Right atrium auricular region (tissue), 2 donors: ENCODE measurements at regions not wholly inside any gene's neighbourhood (a gene's known extent, or its start where the extent isn't known, plus 50 kb on each side); places are given as distances from the start of the nearest gene placed in this dataset.

Source experiments
- DNase-seq: peaks from one replicate; pipeline ENCODE4 v3.0.0-alpha.2; 2019; ENCODE audit warnings: low spot score
- H3K27ac ChIP-seq, 2 donors: fragments of 200-600 bp; sonication (generic); 1 replicate in 1 of 2; 2 replicates in 1 of 2; pipeline ENCODE4 v1.5.1; 2016 to 2019
- H3K27me3 ChIP-seq, 2 donors: fragments of 200-600 bp; sonication (generic); one replicate each; pipeline versions ENCODE4 v1.5.1 to v1.6.0; 2017 to 2019
- H3K36me3 ChIP-seq: fragments of 200-600 bp; sonication (generic); one replicate; pipeline ENCODE4 v1.5.1; 2016
- H3K4me1 ChIP-seq, 2 donors: fragments of 200-600 bp; sonication (generic); one replicate each; pipeline versions ENCODE4 v1.5.1 to v1.6.0; 2017 to 2019
- H3K4me3 ChIP-seq, 2 donors: fragments of 200-600 bp; sonication (generic); 1 replicate in 1 of 2; 2 replicates in 1 of 2; pipeline ENCODE4 v1.5.1; 2017 to 2019; ENCODE audit warnings: mild to moderate bottlenecking in 1 of 2, moderate library complexity in 1 of 2
- H3K9me3 ChIP-seq, 2 donors: fragments of 200-600 bp; sonication (generic); one replicate each; pipeline ENCODE4 v1.5.1; 2019
- TF ChIP-seq, protein P1 (sequence below), 2 donors: fragments of 200-600 bp; sonication (generic); IDR thresholded peaks; one replicate each; pipeline ENCODE4 v1.5.1; 2019; ENCODE audit warnings: antibody characterized with exemption in 2 of 2

DNA sequence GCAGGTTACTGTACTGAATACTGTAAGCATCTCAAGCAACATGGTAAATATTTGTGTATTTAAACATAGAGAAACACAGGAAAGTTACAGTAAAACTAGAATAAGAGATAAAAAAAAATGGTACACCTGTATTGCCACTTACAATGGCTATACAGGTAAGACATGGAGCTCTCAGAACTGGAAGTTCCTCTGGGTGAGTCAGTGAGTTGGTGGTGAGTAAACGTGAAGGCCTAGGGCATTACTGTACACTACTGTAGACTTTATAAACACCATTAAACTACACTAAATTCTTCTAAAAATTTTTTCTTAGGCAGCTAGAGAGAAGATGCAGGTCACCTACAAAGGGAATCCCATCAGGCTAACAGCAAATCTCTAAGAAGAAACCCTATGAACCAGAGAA is 872.9 kb downstream of the TAF11L14 start:
- no peak for DNase-seq

DNA sequence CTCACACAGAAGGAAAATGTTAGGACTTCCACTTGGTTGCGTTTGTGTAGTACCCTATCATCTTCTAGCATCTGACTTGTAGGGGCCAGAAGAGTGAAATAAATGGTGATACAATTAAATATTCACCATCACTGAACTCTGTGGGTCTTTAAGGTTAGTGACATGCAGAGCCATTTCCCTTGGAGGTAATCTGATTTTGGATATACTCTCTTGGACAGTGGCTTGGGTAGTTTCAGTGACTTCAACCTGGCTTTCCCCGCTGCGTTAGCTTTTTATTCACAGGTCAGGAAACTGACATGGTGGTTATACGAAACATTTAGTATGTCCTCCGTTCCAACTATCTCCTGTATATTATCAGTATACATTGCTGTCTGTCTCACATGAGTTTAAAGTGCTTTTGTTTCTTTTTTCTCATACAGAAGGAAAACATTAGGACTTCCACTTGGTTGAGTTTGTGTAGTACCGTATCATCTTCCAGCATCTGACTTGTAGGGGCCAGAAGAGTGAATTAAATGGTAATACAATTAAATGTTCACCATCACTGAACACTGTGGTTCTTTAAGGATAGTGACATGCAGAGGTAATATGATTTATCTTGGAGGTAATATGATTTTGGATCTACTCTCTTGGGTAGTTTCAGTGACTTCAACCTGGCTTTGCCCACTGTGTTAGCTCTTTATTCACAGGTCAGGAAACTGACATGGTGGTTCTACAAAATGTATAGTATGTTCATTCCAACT is 883.6 kb downstream of the TAF11L14 start:
- TF ChIP-seq, protein P1, sequence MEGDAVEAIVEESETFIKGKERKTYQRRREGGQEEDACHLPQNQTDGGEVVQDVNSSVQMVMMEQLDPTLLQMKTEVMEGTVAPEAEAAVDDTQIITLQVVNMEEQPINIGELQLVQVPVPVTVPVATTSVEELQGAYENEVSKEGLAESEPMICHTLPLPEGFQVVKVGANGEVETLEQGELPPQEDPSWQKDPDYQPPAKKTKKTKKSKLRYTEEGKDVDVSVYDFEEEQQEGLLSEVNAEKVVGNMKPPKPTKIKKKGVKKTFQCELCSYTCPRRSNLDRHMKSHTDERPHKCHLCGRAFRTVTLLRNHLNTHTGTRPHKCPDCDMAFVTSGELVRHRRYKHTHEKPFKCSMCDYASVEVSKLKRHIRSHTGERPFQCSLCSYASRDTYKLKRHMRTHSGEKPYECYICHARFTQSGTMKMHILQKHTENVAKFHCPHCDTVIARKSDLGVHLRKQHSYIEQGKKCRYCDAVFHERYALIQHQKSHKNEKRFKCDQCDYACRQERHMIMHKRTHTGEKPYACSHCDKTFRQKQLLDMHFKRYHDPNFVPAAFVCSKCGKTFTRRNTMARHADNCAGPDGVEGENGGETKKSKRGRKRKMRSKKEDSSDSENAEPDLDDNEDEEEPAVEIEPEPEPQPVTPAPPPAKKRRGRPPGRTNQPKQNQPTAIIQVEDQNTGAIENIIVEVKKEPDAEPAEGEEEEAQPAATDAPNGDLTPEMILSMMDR (IDR thresholded peaks at IDR 0.05), result no peak
- Histone ChIP-seq H3K27me3 (no peaks in the 10 kb centered on the region), H3K27ac (no peak overlapping the region)

More for the DNA sequence above, 872.9 kb downstream of the TAF11L14 start:
- Histone ChIP-seq H3K36me3 (no peaks in the 10 kb centered on the region), H3K9me3 (no peaks in the 10 kb centered on the region), H3K4me3 (no peak overlapping the region), H3K27me3 (no peaks in the 10 kb centered on the region), H3K27ac (no peak overlapping the region), H3K4me1 (no peaks in the 10 kb centered on the region)
- TF ChIP-seq, protein P1 (IDR thresholded peaks at IDR 0.05), result no peak

DNA sequence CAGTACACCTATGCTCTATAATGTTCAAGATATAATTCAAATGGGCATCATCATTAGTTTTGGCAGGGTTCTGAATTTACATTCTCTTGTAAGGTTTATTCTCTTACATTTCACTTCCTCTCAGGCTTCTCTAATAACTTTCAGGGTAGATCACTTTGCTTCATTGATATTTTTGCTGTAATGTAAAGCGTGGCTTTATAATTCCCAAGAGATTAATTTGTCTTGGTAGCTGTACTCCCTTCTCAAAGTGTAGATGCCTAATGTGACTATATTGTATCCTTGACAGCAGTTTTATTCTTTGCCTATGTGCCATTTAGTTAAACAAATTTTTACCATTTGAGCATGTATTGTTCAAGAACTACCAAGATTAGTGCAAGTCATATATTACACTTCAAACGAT is 889.1 kb downstream of the TAF11L14 start:
- H3K4me1 ChIP-seq, result no peaks in the 10 kb centered on the region
- H3K27ac ChIP-seq, result no peak overlapping the region
- no peak for DNase-seq
- no peaks in the 10 kb centered on the region for H3K36me3 ChIP-seq
- TF ChIP-seq, protein P1 (IDR thresholded peaks at IDR 0.05), result no peak
- H3K9me3 ChIP-seq, result no peaks in the 10 kb centered on the region
- H3K4me3 ChIP-seq, result no peak overlapping the region
- no peaks in the 10 kb centered on the region for H3K27me3 ChIP-seq

More for the DNA sequence above, 883.6 kb downstream of the TAF11L14 start:
- Histone ChIP-seq H3K4me3 (no peak overlapping the region), H3K9me3 (no peaks in the 10 kb centered on the region), H3K36me3 (no peaks in the 10 kb centered on the region), H3K4me1 (no peaks in the 10 kb centered on the region)
- no peak for DNase-seq

DNA sequence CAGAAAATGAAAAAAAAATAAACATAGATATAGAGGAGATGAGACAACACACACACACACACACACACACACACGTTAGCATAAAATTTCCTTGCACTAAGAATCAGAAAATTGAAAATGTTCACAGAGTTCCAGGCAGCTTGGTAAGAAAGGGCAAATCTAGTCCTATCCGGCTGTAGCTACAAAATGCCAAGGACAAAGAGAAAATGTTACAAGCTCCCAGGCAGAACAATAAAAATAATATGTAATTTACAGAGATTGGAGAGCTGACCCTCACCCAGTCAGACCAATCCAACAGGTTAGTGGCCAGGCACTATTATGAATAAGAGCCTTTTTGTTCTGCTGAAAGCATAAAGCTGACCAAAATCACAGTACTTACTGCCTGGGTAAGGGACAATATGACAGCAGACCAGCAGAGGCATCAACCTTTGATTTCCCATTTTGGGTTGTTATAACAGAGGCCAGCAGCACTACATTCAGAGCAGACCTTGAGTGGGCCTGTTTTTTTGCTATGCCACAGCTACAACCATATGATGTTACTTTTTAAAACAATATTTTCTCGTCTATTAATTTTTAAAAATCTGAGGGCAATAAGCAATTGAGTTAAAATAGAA is 892.6 kb downstream of the TAF11L14 start:
- DNase-seq, result no peak
- TF ChIP-seq, protein P1 (IDR thresholded peaks at IDR 0.05), result no peak
- H3K4me3 ChIP-seq, result no peak overlapping the region

DNA sequence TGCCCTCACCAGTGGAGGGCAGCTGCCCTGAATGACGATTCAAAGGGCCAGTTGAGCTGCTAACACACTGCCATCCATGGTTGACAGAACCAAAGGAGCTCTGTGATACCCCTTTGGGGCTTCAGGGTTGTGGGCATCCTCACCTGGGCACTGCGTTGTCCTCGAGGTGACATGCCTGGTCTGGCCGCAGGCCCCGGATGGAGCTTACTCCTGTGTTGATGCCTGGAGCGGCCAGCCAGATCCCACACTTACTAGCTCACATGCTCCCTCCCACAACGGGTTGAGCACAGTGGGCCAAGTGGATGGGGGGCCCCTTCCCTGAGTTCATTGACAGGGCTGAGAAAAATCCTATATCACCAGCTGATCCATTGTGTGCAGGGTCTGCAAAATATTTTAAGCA is 898.9 kb downstream of the TAF11L14 start:
- Histone ChIP-seq H3K9me3 (no peaks in the 10 kb centered on the region), H3K4me3 (no peak overlapping the region), H3K36me3 (no peaks in the 10 kb centered on the region), H3K27ac (no peak overlapping the region), H3K4me1 (no peaks in the 10 kb centered on the region), H3K27me3 (no peaks in the 10 kb centered on the region)
- DNase-seq, result no peak
- TF ChIP-seq, protein P1 (IDR thresholded peaks at IDR 0.05), result no peak

More for the DNA sequence above, 892.6 kb downstream of the TAF11L14 start:
- Histone ChIP-seq H3K9me3 (no peaks in the 10 kb centered on the region), H3K27me3 (no peaks in the 10 kb centered on the region), H3K36me3 (no peaks in the 10 kb centered on the region), H3K4me1 (no peaks in the 10 kb centered on the region), H3K27ac (no peak overlapping the region)
